GM19351 (cell line): ENCODE measurements at regions not wholly inside any gene's neighbourhood (a gene's known extent, or its start where the extent isn't known, plus 50 kb on each side); places are given as distances from the start of the nearest gene placed in this dataset.

ENCODE experiments used
- ATAC-seq: cut with Tn5 transposase; IDR thresholded peaks from one replicate; pipeline ENCODE4 v1.9.1; 2021; ENCODE audit warnings: mild to moderate bottlenecking, moderate library complexity; ENCODE audit not compliant: unreplicated experiment

GRCh38 chr1:94326329-94326728 lies 88.9 kb upstream of the ARHGAP29 start:
- no peak for ATAC-seq

GRCh38 chr1:94325377-94326302 lies 88.3 kb upstream of the ARHGAP29 start:
- ATAC-seq: no peak

DNA sequence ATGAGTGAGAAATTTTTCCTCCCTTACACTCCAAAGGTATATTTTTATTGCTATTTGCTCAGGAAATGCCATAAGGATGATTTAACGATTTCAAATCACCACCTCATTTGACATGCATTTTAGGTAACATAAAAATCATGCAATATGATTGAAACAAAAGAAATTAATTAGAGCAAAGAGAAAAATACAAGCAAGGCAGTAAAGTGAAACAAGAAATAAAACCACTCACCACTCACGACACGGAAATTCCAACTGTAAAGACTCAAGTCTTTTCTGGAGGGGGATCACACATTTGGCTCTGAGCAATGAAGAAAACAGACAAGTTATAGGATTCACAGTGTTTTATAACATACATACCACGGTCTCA lies 86.8 kb upstream of the ARHGAP29 start:
- ATAC-seq: no peak

GRCh38 chr1:94323311-94324177 lies 86.2 kb upstream of the ARHGAP29 start:
- ATAC-seq: no peak

DNA sequence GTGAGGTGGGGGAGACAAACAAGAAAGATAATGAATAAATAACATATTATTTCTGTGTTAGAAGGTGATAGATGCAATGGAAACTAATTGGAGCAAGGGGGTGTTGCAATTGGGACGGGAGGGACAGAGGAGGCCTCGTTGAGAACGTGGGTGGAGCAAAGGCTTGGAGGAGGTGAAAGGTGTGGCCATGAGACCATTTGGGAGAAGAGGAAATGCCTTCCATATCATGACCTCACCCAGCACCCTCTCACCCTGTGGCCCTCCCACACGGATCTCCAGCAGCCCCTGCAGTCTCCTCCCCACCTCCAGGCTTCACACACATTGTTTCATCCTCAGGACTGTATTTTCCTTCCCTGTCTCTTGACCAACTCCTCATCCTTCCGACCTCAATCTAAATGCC lies 85.3 kb upstream of the ARHGAP29 start:
- no peak for ATAC-seq

DNA sequence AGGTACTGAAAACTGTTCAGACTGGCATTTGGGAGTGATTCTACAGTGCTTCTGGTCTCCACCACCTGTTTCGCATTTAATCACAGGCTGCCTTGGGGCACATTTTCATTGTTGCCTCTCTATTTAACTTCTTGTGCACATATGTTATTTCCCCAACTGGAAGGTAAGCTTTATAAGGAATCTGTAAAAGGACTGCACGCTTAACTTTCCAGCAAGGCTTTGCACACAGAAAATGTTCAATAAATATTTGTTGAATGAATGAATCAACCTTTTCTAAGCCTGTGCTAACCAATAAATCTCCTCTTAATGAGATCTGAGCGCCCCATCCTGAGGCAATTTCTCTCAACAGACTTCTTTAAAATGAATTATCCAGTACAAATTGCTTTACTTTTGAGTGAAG lies 84.3 kb upstream of the ARHGAP29 start:
- no peak for ATAC-seq

- ATAC-seq: no peak
These were observed 82.1 kb upstream of the ARHGAP29 start for GRCh38 chr1:94319319-94320102.

DNA sequence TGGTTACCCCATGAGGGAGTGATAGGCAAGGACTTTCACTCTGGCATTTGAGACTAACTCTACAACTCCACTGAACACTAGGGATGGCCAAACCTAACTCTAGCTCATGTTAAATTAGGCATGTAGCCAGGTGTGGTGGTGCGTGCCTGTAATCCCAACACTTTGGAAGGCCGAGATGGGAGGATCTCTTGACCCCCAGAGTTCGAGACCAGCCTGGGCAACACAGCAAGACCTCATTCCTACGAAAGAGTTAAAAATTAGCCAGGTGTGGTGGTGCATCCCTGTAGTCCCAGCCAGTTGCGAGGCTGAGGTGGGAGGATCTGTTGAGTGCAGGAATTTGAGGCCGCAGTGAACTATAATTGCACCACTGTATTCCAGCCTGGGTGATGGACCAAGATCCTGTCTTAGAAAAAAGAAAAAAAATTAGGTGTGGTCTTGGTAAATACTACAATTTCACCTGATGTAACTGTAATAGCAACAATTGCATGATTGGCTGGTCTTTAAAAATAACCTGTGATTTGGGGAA lies 81.2 kb upstream of the ARHGAP29 start:
- no peak for ATAC-seq

GRCh38 chr1:94317790-94318188 lies 80.4 kb upstream of the ARHGAP29 start:
- no peak for ATAC-seq

- no peak for ATAC-seq
These were observed 79.7 kb upstream of the ARHGAP29 start for GRCh38 chr1:94316836-94317789.

- ATAC-seq: no peak
These were observed 78.8 kb upstream of the ARHGAP29 start for GRCh38 chr1:94316183-94316582.

- ATAC-seq: no peak
These were observed 78.2 kb upstream of the ARHGAP29 start for GRCh38 chr1:94315552-94316116.

DNA sequence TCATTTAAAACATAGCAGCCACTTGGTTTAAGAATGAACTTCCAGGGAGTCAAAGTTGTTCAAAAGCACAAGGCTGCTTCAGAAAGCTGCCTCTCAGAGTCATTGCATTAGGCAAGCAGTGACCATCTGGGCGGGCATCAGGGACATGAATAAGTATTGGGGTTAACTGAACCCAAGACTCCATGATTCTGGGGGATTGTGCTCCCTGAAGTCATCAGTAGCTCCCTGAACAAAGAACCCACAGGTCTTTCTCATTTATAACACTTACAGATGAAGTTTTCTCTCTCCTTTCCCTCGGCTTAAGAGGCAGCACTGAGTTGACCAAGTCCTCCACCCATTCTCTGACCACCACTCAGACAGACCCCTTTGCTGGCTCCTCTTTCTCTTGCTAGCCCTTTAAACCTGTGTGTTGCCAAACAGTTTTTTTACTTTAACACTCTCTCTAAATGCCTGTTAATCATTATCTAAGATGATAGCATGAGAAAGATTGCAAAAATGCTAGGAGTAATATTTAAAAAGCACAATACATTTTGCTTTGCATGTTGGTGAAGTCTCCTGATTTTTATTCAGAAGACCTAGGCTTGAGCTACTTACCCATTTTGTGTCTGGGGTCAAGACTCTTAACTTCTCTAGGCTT lies 77.0 kb upstream of the ARHGAP29 start:
- ATAC-seq: no peak

DNA sequence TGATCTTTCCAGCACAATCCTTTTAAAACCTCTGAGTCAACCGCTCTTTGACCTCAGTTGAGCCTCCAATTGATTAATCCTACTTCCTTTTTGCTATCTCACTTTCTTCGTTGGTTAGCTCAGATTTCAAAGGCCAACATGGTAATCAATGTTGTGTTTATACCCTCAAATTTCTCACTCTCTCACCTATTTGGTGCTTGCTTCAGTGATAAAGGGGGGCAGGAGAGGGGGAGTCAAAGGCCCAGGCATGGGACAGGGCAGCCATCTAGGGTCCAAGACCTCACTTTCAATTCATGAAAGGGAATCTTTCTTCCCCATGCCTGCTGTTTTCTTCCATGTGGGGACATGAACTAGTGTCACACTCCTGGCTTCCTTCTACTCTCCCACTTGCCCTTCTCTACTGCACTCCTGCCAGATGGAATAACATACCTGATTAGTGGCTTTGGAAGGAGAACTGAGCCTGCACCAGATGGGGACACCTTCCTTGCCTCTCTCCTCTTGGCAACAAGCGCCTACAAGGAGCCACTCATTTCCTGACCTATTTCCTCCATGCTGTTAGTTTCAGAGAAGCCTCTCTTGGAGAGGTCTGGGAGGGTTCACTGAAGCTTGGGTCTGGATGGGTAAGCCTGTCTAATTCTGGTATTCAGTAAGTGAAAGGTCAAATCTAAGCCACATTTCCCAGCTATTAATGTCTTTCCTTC lies 73.3 kb upstream of the ARHGAP29 start:
- no peak for ATAC-seq

DNA sequence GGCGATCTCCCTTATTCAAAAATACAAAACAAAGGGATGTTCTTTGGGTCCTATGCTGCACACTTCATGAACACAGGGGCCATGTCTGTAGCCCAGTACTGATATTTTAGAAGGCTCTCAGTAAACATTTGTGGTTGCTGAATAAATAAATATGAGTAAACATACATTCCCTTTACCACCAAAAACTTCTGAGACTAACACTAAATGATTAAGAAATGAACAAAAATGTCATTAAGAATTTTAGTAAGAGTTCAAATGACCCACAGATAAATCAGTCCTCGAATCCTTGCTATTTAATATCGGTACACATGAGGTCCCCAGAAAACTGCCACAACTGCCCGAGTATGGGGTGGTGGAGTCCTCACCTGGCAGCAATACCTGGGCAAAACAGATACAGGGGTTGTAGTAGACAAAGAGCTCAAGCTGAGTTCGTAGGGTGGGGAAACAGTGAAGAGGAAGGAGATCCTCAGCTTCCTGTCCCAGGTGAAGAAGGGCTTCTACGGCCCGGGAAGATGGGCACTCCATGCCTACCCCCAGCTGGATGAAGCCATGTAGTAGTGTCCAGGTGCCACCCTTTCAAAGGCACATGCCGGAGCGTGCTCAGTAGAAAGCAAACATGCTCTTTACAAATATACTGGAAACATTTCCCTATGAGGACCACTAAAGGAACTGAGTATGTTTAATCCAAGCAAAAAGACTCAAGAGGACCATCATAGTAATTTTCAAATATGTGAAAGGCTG lies 72.6 kb upstream of the ARHGAP29 start:
- no peak for ATAC-seq

DNA sequence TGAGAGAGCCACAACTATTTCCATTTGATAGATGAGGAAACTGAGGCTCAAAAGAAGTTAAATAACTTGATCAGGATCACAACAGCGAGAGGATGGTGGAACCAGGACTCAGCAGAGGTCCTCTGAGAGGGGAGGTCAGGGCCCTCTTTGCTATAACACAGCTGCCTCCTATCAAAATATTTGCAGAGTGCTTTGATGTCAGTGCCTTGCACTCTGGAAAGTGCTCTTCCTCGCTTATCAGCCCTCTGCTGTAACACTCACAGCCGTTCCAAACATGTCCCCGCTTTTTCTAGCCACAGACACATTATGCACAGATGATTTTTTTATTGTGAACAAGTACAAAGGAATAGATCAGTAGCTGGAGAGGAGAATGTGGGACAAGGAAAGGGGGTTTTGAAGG lies 71.8 kb upstream of the ARHGAP29 start:
- ATAC-seq: no peak

DNA sequence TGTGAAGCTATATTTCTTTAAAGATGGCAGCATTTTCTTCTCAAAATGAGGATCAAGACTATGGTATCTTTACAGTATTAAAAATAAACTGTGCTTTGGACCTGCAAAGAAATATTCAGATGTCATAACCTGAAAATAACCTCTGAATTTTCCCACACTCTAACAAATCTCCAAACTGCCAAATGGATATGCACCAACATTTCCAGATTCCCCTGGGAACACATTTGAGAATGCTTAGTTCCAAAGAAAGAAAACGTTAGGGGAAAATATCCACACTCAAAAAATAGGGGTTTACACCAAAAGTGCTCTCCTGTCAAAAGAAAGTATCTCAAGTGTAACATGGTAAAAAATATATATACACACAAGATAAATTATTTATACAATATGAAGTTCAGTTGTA lies 69.1 kb upstream of the ARHGAP29 start:
- no peak for ATAC-seq

DNA sequence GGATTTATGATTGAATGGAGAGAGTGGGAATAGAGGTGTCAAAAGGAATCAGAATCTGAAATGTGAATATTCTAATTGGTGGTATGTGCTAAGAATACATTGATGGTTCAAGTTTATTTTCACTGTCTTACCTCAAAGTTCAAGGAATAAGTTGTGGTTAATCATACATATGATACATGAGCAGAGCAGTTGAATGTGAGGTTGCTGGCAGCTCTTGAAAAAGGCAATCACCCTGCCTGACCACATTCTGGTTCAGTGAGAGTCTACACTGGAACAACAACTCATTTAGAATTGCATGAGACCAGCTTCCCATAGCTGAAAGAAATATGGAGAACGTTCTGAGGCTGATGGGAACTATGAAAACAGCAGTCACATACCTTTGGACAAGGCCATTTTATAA lies 68.3 kb upstream of the ARHGAP29 start:
- no peak for ATAC-seq
